ENCODE measurements at regions not wholly inside any gene's neighbourhood (a gene's known extent, or its start where the extent isn't known, plus 50 kb on each side); places are given as distances from the start of the nearest gene placed in this dataset.

GRCh38 chr2:39487398-39488250 lies 50.5 kb upstream of the MAP4K3 start:
- no peak overlapping the region for H3K9ac ChIP-seq (ENCODE audit: insufficient read depth, low read depth, low read length)
- in situ Hi-C loops (cut with HindIII; ENCODE audit: extremely low pct_ligation_motif_present, low pct_unique_long_range_greater_than_20kb) = no loop called here
- H4K20me1 ChIP-seq (ENCODE audit: insufficient read depth, low read length) = no peaks in the 10 kb centered on the region
- DNase-seq (ENCODE audit: low spot score) (no peak), ATAC-seq (no peak), FAIRE-seq (no peak)
- BruUV-seq (replicated peaks) = no TSS peak
- H3K4me1 ChIP-seq (ENCODE audit: insufficient read depth, low read length) = peaks cover 32% of the 10 kb centered on the region
- ChIA-PET POLR2A (interaction anchor here (1.2 to 1.9 kb wide), 6 partner anchors 10 to 51 kb away, joined by 3 to 9 read pairs (median 6); partner anchors contain the start of gene MAP4K3), CTCF (ENCODE audit: low intra/inter-chr PET ratio, low total read pairs) (no interaction called here)
- intact Hi-C loops (cut with micrococcal nuclease; ENCODE audit: unreplicated experiment) = loop anchor here (1.0 kb wide), 1 partner anchor 20 kb away; no protein-coding TSS in a partner anchor
- H3K4me2 ChIP-seq (ENCODE audit: low read depth, low read length) = no peak overlapping the region
- H3K79me2 ChIP-seq (ENCODE audit: insufficient read depth, low read length) = no peaks in the 10 kb centered on the region
- H2AFZ ChIP-seq (ENCODE audit: low read length) = no peak overlapping the region
- no peaks in the 10 kb centered on the region for H3K36me3 ChIP-seq (replicated peaks in 1 of 2; ENCODE audit: control insufficient read depth in 1 of 2, insufficient read depth in 2 of 2, low read length in 2 of 2)
- H3K4me3 ChIP-seq (replicated peaks in 1 of 3; ENCODE audit: insufficient read depth in 1 of 3, low read depth in 2 of 3, low read length in 3 of 3) = no peak overlapping the region
- H3K27ac ChIP-seq (ENCODE audit: extremely low read length, insufficient read depth, low read length) = no peak overlapping the region
- no peaks in the 10 kb centered on the region for H3K27me3 ChIP-seq (ENCODE audit: control insufficient read depth in 1 of 2, insufficient read depth in 2 of 2, low read length in 2 of 2)
- 65% methylated on average over 4 of the region's 4 CpGs for WGBS (ENCODE audit: low lambda C conversion rate)
- no peaks in the 10 kb centered on the region for H3K9me3 ChIP-seq (ENCODE audit: low read length)
- TF ChIP-seq ZNF597 (CRISPR knock-in tag; IDR thresholded peaks at IDR 0.05) (no peak), ZBTB4 (CRISPR knock-in tag; IDR thresholded peaks at IDR 0.05; ENCODE audit: borderline replicate concordance) (no peak), REST (IDR thresholded peaks at IDR 0.05; ENCODE audit: borderline replicate concordance in 1 of 2, low read depth in 1 of 2, low read length in 2 of 2) (no peak), MAFK (conservative IDR thresholded peaks at IDR 0.05 in 1 of 2, IDR thresholded peaks at IDR 0.05 in 1 of 2; ENCODE audit: low read length in 2 of 2) (peak; percentile 74 to 80), ZNF652 (CRISPR knock-in tag; IDR thresholded peaks at IDR 0.05; ENCODE audit: borderline replicate concordance, low read depth) (peak; percentile 39; the same call in 1 of the 2 replicates), HNRNPK (IDR thresholded peaks at IDR 0.05; ENCODE audit: low read depth, low read length, poor library complexity, severe bottlenecking) (peak; percentile 95), PAXIP1 (CRISPR knock-in tag; conservative IDR thresholded peaks at IDR 0.05) (no peak), MAFF (IDR thresholded peaks at IDR 0.05; ENCODE audit: low read depth, low read length) (peak; percentile 61), SMARCE1 (IDR thresholded peaks at IDR 0.05; ENCODE audit: borderline replicate concordance) (no peak), ZNF20 (CRISPR knock-in tag; IDR thresholded peaks at IDR 0.05) (no peak)
